ENCODE measurements at regions not wholly inside any gene's neighbourhood (a gene's known extent, or its start where the extent isn't known, plus 50 kb on each side); places are given as distances from the start of the nearest gene placed in this dataset.
"Not testable (repeated sequence)": the region's sequence is repeated elsewhere in the genome, so short reads cannot be mapped to it uniquely, and the experiment has no call there.

GRCh38 chr6:139517998-139518555 lies 143.6 kb upstream of the CITED2 start:
- not testable (repeated sequence) for DNase-seq

DNA sequence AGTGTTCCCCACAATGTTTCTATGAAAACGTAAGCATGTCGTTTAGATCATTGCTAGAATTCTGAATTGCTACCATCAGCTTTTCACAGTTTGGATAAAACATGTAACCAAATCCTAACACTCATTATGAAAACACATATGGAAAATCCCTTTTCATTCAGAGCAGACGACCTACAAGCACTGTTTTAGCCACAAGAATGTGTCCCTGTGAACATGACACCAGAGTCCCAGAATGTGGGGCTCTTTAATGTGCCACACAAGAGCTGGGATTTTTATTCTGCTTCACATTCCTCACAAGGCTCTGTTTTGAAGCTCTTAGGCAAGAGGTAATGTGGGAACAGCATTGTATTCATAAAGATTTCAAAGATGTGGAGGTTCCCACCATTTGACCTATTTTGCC lies 141.1 kb upstream of the CITED2 start:
- DNase-seq = no peak

- DNase-seq = no peak
These were observed 140.4 kb upstream of the CITED2 start for GRCh38 chr6:139514819-139515218.

DNA sequence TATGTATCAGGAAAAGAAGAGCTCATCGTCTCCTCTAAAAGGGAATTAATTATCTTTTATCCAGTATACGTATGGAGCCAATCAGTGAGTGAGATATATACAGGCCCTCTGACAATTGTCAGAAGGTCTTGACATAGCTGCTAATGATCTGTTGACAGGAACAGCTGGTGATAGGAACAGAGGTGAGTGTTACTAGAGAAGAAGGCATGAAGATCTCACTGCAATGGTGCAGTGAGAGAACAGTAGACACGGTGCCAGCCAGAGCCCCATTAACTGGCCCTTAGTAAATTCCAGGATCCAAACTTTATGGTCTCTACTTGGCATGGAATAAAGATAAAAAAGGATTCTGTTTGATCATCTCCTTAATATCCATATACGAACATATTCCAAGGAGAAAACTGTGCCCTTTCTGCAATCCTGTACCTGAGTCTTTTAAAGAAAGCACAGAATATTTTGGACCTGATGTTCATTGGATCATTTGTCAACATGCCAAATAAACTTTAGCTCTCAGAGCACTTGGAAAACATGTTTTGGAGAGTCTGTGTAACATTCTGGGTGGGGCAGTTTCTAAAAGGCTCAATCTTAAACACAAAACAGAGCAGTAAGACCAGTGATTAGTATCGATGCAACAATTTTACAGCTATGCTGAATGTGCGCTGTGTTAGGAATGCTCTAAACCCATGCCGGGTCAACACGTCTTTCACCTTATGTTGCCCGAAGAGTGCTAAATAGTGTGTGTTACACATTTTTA lies 135.8 kb upstream of the CITED2 start:
- no peak for DNase-seq

- no peak for DNase-seq
These were observed 134.7 kb upstream of the CITED2 start for GRCh38 chr6:139509167-139509566.

DNA sequence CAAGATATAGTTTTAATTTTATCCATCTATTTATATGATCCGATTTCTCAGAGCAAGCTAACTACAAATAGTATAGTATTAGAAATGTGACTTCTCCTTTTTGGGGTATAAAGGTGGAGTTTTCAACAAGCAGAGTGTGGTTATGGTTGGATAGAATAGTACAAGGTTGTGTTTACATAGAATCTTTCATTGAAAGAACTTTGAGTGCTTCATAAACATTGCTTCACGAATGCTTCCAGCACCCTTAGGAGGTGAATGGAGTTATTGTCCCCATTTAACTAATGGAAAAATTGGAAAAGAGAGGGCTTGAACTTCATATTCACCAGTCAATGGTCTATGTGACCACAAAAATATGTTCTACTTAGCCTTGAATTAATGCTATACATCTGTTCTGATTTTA lies 134.1 kb upstream of the CITED2 start:
- no peak for DNase-seq

GRCh38 chr6:139508023-139508422 lies 133.6 kb upstream of the CITED2 start:
- DNase-seq = no peak

DNA sequence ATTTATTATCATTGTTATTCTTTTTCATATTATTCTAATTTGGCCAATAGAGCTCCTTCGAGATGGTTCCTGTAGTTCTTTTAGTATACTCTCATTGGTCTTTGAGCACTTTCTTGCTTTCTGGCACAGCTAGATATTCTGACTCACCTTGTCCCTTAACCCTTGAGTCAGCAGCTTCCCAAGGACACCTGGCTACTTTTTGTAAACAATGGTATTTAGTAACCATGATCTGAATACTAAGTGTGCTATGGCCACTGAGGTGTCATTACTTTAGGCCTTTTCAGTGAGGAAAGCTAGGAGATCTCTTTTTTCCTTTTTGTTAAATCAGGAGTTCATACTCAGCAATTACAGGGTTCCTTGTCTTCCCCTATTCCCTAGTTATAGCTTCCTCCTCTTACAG lies 126.5 kb upstream of the CITED2 start:
- no peak for DNase-seq

DNA sequence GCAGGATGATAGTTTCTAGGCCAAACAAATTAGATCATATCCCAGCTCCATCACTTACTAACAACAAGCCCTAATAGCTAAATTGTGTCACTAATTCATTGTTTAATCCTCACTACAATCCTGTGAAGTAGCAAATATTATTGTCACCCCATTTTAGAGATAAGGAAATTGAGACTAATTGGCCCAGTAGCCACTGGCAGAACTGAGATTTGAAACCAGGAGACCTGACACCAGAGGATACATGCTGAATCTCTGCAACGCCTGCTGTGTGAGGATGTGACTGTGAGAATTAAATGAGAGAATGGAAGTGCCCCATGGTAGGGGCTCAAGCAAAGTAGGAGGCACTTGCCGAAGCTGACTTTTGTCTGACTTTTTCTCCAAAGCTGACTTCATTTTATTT lies 124.3 kb upstream of the CITED2 start:
- DNase-seq = no peak

DNA sequence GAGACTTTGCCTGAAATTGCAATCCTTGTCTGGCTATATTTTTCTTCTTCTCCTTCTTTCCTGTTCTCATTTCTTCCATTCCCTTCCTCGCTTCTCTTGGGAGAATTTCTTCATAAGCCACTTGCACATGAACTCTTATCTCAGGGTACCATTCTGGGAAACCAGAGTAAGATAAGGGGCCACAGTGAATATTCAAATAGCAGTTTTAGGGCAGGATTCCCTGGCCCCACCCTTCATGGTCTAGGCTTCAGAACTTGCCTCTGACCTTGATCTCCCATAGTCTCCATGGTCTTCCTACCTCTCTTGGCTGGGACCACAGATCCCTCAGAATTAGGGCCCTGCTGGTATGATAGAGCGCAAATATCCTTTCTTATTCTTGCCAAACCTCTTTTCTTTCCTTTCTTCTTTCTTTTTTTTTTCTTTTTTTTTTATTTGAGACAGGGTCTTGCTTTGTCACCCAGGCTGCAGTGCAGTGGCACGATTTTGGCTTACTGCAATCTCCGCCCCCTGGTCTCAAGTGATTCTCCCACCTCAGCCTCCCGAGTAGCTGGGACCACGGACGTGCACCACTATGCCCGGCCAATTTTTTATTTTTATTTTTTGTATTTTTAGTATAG lies 123.0 kb upstream of the CITED2 start:
- DNase-seq = no peak

DNA sequence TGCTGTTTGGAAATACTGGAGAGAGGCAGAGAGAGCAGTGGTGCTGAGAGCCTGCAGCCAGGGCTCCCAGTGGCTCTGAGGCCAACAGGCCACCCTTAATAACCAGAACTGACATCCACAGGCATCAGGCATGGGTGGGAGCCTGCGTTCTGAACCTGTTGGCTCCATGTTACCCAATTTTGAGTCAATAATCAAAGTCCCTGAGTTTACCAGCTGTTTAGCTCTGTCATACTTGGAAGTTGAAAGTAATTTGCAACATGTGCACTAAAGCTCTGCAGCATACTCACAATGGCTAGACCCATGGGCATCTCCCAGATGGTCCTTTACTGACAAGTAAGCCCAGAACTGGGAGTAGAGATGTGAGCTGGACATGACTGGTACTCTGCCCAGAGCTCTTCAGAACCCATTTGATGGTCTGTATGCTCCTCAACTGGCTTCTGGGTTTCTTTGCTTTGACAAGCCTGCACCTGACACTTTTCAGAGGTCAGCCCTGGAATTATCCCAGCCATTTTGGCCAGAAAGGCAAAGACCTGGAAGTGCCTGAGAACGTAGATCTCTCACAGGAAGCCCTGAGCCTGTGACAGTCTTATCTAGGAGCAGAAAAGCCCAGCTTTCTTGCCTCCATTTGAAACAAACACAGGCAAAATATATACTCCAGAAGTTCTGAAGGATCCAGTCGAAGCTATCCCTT lies 122.4 kb upstream of the CITED2 start:
- DNase-seq = no peak

- no peak for DNase-seq
These were observed 120.0 kb upstream of the CITED2 start for GRCh38 chr6:139494376-139494990.

- DNase-seq = no peak
These were observed 116.0 kb upstream of the CITED2 start for GRCh38 chr6:139490482-139490881.

DNA sequence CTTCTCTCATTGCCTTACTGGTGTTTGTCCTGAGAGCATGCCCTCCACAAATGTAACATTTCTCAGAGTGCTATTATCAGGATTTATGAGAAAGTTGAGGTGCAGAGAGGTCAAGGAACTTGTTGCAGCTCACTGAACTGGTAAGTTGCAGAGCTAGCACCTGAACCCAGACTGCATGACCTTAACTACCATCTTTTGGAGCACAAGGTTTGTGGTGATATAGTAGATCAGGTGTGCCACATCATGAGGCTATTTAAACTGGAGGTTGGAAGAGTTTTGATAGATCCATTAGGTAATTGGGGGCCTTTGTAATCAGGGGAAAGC lies 112.0 kb upstream of the CITED2 start:
- no peak for DNase-seq

- no peak for DNase-seq
These were observed 111.5 kb upstream of the CITED2 start for GRCh38 chr6:139485742-139486475.

DNA sequence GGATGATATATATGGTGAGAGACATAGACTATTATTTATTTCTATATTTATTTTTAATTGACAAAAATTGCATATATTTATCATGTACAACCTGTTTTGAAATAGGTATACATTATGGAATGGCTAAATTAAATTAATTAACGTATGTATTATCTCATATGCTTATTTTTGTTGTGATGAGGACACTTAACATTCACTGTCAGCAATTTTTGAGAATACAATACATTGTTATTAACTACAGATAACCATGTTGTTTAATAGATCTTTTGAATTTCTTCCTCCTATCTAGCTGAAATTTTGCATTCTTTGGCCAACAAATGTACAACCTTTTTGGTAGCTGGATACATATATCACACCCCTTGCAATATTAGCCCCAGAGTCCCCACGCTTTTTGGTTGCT lies 110.7 kb upstream of the CITED2 start:
- DNase-seq = no peak

- DNase-seq = no peak
These were observed 108.6 kb upstream of the CITED2 start for GRCh38 chr6:139483079-139483478.

DNA sequence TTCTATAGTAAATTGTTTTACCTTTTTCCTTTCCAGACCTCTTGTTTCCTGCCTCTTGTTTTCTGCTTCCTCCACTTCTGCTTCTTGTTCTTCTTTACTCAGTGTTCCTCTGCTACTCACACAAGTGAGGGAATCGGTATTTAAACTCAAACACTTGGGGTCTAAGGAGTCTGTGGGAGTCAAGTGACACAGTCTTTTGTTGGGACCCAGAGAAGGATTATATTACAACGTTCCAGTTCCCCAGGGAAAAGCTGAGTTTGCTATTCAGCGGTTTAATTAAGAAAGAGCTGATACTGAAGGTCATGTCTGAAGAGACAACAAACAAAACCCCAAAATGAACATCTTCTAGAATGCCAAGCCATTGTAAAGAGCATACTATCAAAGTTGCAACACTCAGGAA lies 107.8 kb upstream of the CITED2 start:
- DNase-seq = no peak

- DNase-seq = no peak
These were observed 106.1 kb upstream of the CITED2 start for GRCh38 chr6:139480356-139481165.

DNA sequence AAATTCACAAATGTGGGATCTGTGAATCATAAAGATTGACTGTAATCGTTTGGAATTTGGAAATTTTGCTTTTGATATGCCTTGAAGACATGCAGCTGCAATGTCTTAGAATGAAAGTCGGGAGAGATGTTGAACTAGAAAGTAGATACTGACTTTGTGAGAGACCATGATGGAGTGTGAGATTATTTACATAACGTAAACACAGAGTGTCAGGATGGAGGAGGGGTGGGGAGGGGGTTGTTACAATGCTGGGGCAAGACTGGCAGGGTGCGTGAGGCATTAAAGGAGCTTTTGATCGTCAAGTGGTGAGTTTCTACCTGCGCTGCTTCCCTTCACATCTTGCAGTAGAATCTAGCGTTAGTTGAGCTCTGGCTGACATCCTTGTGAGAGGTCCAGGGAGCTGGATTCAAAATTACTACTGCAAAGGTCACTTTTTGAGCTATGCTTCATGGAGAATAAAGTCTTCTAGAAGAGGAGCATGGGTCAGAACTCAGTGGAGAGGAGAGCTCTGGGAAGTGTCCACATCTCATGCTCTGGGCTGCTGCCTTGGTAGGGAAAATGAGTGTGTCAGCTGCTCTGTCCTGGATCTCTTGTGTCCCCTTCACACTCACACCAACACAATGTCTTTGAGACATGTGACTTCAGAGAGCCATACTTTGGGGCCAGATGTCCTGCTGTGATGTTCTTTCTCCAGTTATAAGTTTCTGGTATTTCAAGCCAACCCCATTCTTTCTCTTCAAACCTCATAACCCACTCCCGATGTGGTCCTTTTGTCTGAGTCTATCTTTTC lies 105.2 kb upstream of the CITED2 start:
- no peak for DNase-seq
